RWPE2 (cell line): ENCODE measurements at regions not wholly inside any gene's neighbourhood (a gene's known extent, or its start where the extent isn't known, plus 50 kb on each side); places are given as distances from the start of the nearest gene placed in this dataset.
"Not testable (repeated sequence)": the region's sequence is repeated elsewhere in the genome, so short reads cannot be mapped to it uniquely, and the experiment has no call there.

ENCODE experiments used
- ATAC-seq: fragments of 200-7000 bp; cut with Tn5 transposase; 3 replicates; pipeline ENCODE4 v1.9.1; 2021; ENCODE audit warnings: low read depth
- DNase-seq: peaks from one replicate; pipeline ENCODE4 v3.0.0-alpha.2; 2020; ENCODE audit warnings: low spot score
- H3K27ac ChIP-seq: fragments of 450-650 bp; 2 replicates; pipeline ENCODE4 v1.5.1; 2017; ENCODE audit warnings: mild to moderate bottlenecking; ENCODE audit not compliant: poor library complexity, severe bottlenecking
- H3K27me3 ChIP-seq: fragments of 250-450 bp; sonication (Bioruptor Pico); 2 replicates; pipeline ENCODE4 v1.5.1; 2021; ENCODE audit warnings: mild to moderate bottlenecking, moderate library complexity; ENCODE audit not compliant: insufficient read depth, poor library complexity, severe bottlenecking
- H3K36me3 ChIP-seq: fragments of 250-450 bp; sonication (Bioruptor Pico); 2 replicates; pipeline ENCODE4 v1.5.1; 2020; ENCODE audit warnings: low read depth, mild to moderate bottlenecking, moderate library complexity
- H3K4me1 ChIP-seq: fragments of 250-450 bp; sonication (Bioruptor Pico); 2 replicates; pipeline ENCODE4 v1.5.1; 2021; ENCODE audit warnings: mild to moderate bottlenecking, moderate library complexity; ENCODE audit not compliant: insufficient read depth, poor library complexity, severe bottlenecking
- H3K4me3 ChIP-seq: fragments of 250-450 bp; sonication (Bioruptor Pico); 2 replicates; pipeline ENCODE4 v1.5.1; 2021; ENCODE audit warnings: mild to moderate bottlenecking, moderate library complexity; ENCODE audit not compliant: severe bottlenecking
- H3K9me3 ChIP-seq: fragments of 250-450 bp; sonication (Bioruptor Pico); 2 replicates; pipeline ENCODE4 v1.5.1; 2021; ENCODE audit warnings: mild to moderate bottlenecking, moderate library complexity; ENCODE audit not compliant: severe bottlenecking
- CTCF ChIP-seq: fragments of 450-650 bp; IDR thresholded peaks from one replicate; pipeline ENCODE4 v1.5.1; 2017; ENCODE audit warnings: mild to moderate bottlenecking, moderate library complexity; ENCODE audit not compliant: poor library complexity, severe bottlenecking

- Histone ChIP-seq H3K4me3 (no peak overlapping the region), H3K36me3 (no peaks in the 10 kb centered on the region), H3K27ac (no peak overlapping the region), H3K4me1 (no peaks in the 10 kb centered on the region), H3K9me3 (no peaks in the 10 kb centered on the region), H3K27me3 (no peaks in the 10 kb centered on the region)
- TF ChIP-seq CTCF = no peak
- DNase-seq (no peak), ATAC-seq (no peak)
These were observed 77.0 kb upstream of the MARK1 start for GRCh38 chr1:220450927-220451326.

- no peak for ATAC-seq
- no peak for TF ChIP-seq CTCF
- H3K27ac ChIP-seq = no peak overlapping the region
- no peak overlapping the region for H3K4me3 ChIP-seq
- no peaks in the 10 kb centered on the region for H3K27me3 ChIP-seq
- H3K36me3 ChIP-seq = no peaks in the 10 kb centered on the region
- H3K4me1 ChIP-seq = no peaks in the 10 kb centered on the region
- DNase-seq = no peak
- no peaks in the 10 kb centered on the region for H3K9me3 ChIP-seq
These were observed 79.7 kb upstream of the MARK1 start for GRCh38 chr1:220448217-220448616.

DNA sequence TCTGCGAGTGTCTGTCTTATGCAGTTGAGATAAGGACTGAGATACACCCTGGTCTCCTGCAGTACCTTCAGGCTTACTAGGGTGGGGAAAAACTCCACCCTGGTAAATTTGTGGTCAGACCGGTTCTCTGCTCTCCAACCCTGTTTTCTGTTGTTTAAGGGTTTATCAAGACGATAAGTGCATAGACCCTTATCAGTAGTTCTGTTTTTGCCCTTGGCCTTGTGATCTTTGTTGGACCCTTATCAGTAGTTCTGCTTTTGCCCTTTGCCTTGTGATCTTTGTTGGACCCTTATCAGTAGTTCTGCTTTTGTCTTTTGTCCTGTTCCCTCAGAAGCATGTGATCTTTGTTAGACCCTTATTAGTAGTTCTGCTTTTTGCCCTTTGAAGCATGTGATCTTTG lies 83.3 kb upstream of the MARK1 start:
- not testable (repeated sequence) for H3K27me3 ChIP-seq, H3K9me3 ChIP-seq, H3K27ac ChIP-seq, H3K36me3 ChIP-seq, H3K4me3 ChIP-seq, ATAC-seq, DNase-seq, H3K4me1 ChIP-seq

DNA sequence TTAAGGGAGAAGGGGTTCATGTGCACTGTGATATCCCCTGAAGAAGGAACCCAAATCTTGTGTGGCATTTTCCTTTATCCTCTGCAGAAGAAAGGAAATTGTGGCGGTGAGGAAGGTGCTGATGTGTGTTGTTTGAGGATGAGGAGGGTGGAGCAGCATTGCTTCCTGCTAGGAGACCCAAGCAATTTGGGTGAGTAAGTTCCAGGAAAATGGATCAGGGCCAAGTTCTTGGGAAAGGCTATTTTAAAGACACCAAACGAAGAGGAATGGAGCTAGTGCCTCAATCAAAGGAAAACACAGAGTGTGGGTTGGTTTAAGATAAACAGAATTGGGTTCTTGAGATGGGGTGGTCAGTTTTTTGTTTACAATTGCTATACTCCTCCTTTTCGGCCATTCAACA lies 86.7 kb upstream of the MARK1 start:
- ATAC-seq = no peak
- Histone ChIP-seq H3K9me3 (no peaks in the 10 kb centered on the region), H3K36me3 (no peaks in the 10 kb centered on the region), H3K4me1 (no peaks in the 10 kb centered on the region), H3K27ac (no peak overlapping the region), H3K27me3 (no peaks in the 10 kb centered on the region), H3K4me3 (no peak overlapping the region)
- no peak for TF ChIP-seq CTCF
- no peak for DNase-seq

DNA sequence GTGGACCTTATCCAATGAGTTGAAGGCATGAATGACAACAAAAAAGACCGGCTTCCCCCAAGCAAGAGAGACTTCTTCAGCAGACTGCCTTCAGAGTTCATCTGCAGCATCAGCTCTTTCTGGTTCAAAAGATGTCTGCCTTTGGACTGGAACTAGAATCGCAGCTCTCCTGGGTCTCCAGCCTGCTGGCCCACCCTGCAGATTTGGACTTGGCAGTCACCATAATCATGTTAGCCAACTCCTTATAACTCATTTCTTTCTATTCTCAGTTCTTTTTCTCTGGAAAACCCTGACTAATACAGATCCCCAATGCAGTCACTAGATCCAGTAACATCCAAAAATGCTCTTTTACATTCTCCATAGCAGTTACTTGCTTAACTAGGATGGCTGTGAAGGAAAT lies 89.2 kb upstream of the MARK1 start:
- DNase-seq (no peak), ATAC-seq (no peak)
- TF ChIP-seq CTCF = no peak
- no peaks in the 10 kb centered on the region for H3K27me3 ChIP-seq
- H3K36me3 ChIP-seq = no peaks in the 10 kb centered on the region
- H3K27ac ChIP-seq = no peak overlapping the region
- H3K4me3 ChIP-seq = no peak overlapping the region
- no peaks in the 10 kb centered on the region for H3K4me1 ChIP-seq
- no peaks in the 10 kb centered on the region for H3K9me3 ChIP-seq
